Liver (tissue), 8 donors: ENCODE measurements at regions not wholly inside any gene's neighbourhood (a gene's known extent, or its start where the extent isn't known, plus 50 kb on each side); places are given as distances from the start of the nearest gene placed in this dataset.

Source experiments
- DNase-seq: peaks from one replicate; pipeline ENCODE4 v3.0.0-alpha.2; 2017; ENCODE audit warnings: low spot score
- H3K27ac ChIP-seq, 2 donors: one replicate each; pipeline ENCODE4 v1.7.0; 2013; ENCODE audit warnings: inconsistent platforms in 2 of 2, low read length in 2 of 2, control low read depth in 1 of 2, low read depth in 1 of 2, mild to moderate bottlenecking in 1 of 2
- H3K27me3 ChIP-seq, 4 donors: one replicate each; pipeline versions ENCODE4 v1.6.1 to v1.7.0; 2013; ENCODE audit warnings: low read length in 3 of 4, inconsistent platforms in 1 of 4, mild to moderate bottlenecking in 1 of 4, moderate library complexity in 1 of 4; ENCODE audit not compliant: control insufficient read depth in 4 of 4, insufficient read depth in 4 of 4
- H3K36me3 ChIP-seq, 4 donors: one replicate each; pipeline versions ENCODE4 v1.6.1 to v1.7.0; 2013; ENCODE audit warnings: low read length in 3 of 4, mild to moderate bottlenecking in 3 of 4, low read depth in 1 of 4, moderate library complexity in 1 of 4; ENCODE audit not compliant: control insufficient read depth in 4 of 4, insufficient read depth in 3 of 4
- H3K4me1 ChIP-seq, 4 donors: one replicate each; pipeline versions ENCODE4 v1.6.1 to v1.7.0; 2013; ENCODE audit warnings: low read length in 3 of 4, mild to moderate bottlenecking in 3 of 4, moderate library complexity in 1 of 4; ENCODE audit not compliant: control insufficient read depth in 4 of 4, insufficient read depth in 4 of 4
- H3K4me3 ChIP-seq, 3 donors: one replicate each; pipeline versions ENCODE4 v1.6.1 to v1.7.0; 2013; ENCODE audit warnings: low read length in 3 of 3, control low read depth in 1 of 3, low read depth in 1 of 3, mild to moderate bottlenecking in 1 of 3
- H3K9ac ChIP-seq, 2 donors: one replicate each; pipeline ENCODE4 v1.7.0; 2013; ENCODE audit warnings: low read length in 2 of 2, mild to moderate bottlenecking in 2 of 2, moderate library complexity in 2 of 2, control low read depth in 1 of 2, low read depth in 1 of 2
- H3K9me3 ChIP-seq, 4 donors: one replicate each; pipeline versions ENCODE4 v1.6.1 to v1.7.0; 2013; ENCODE audit warnings: low read length in 3 of 4; ENCODE audit not compliant: control insufficient read depth in 4 of 4
- ATF3 ChIP-seq: IDR thresholded peaks from 2 replicates; pipeline ENCODE4 v1.6.1; 2016; ENCODE audit warnings: antibody characterized with exemption
- EGR1 ChIP-seq, 2 donors: IDR thresholded peaks; 2 replicates each; pipeline ENCODE4 v1.6.1; 2016 to 2018; ENCODE audit warnings: antibody characterized with exemption in 2 of 2, low read depth in 2 of 2
- FOXA1 ChIP-seq: IDR thresholded peaks from 2 replicates; pipeline ENCODE4 v1.6.1; 2016; ENCODE audit warnings: antibody characterized with exemption
- FOXA2 ChIP-seq: IDR thresholded peaks from 2 replicates; pipeline ENCODE4 v1.6.1; 2016; ENCODE audit warnings: antibody characterized with exemption
- GABPA ChIP-seq, 2 donors: IDR thresholded peaks in 1 of 2; conservative IDR thresholded peaks in 1 of 2; 2 replicates each; pipeline ENCODE4 v1.6.1; 2016; ENCODE audit warnings: antibody characterized with exemption in 2 of 2, mild to moderate bottlenecking in 1 of 2, moderate library complexity in 1 of 2
- HNF4G ChIP-seq: IDR thresholded peaks from 2 replicates; pipeline ENCODE4 v1.6.1; 2016; ENCODE audit warnings: antibody characterized with exemption
- NR2F2 ChIP-seq: IDR thresholded peaks from 2 replicates; pipeline ENCODE4 v1.6.1; 2016; ENCODE audit warnings: antibody characterized with exemption
- RAD21 ChIP-seq, 2 donors: IDR thresholded peaks; 2 replicates each; pipeline ENCODE4 v1.6.1; 2016; ENCODE audit warnings: antibody characterized with exemption in 2 of 2, mild to moderate bottlenecking in 2 of 2
- REST ChIP-seq: IDR thresholded peaks from 2 replicates; pipeline ENCODE4 v1.6.1; 2016; ENCODE audit warnings: antibody characterized with exemption, mild to moderate bottlenecking
- ZBTB33 ChIP-seq: IDR thresholded peaks from 2 replicates; pipeline ENCODE4 v1.6.1; 2016; ENCODE audit warnings: antibody characterized with exemption
- WGBS: extraction: QIAGEN DNeasy Blood & Tissue Kit; methylation state at CpG from one replicate; pipeline ENCODE4 v1.1.7; 2013; 5-methylcytosine and 5-hydroxymethylcytosine counted together
- TF ChIP-seq, protein P1 (sequence below): fragments of 150-350 bp; IDR thresholded peaks from 2 replicates; pipeline ENCODE4 v1.5.1; 2017; ENCODE audit warnings: improper control_type of control experiment, low read depth, low read length; ENCODE audit not compliant: missing input control
- TF ChIP-seq, protein P2 (sequence below): IDR thresholded peaks from 2 replicates; pipeline ENCODE4 v1.6.1; 2016; ENCODE audit warnings: antibody characterized with exemption
- donor health status: healthy.
- donor health status: healthy.
- donor health status: healthy.
- donor health status: healthy.
- donor health status: healthy.

GRCh38 chr12:28988325-28988704 lies 160.8 kb upstream of the FAR2 start:
- no peak overlapping the region for H3K27ac ChIP-seq
- H3K4me3 ChIP-seq = no peak overlapping the region
- H3K36me3 ChIP-seq = no peaks in the 10 kb centered on the region
- H3K27me3 ChIP-seq = no peaks in the 10 kb centered on the region
- DNase-seq = no peak
- no peak overlapping the region for H3K9ac ChIP-seq
- 60% methylated on average over 2 of the region's 2 CpGs for WGBS
- no peak for TF ChIP-seq GABPA (IDR thresholded peaks at IDR 0.05 in 1 of 2, conservative IDR thresholded peaks at IDR 0.05 in 1 of 2)
- TF ChIP-seq, protein P1, sequence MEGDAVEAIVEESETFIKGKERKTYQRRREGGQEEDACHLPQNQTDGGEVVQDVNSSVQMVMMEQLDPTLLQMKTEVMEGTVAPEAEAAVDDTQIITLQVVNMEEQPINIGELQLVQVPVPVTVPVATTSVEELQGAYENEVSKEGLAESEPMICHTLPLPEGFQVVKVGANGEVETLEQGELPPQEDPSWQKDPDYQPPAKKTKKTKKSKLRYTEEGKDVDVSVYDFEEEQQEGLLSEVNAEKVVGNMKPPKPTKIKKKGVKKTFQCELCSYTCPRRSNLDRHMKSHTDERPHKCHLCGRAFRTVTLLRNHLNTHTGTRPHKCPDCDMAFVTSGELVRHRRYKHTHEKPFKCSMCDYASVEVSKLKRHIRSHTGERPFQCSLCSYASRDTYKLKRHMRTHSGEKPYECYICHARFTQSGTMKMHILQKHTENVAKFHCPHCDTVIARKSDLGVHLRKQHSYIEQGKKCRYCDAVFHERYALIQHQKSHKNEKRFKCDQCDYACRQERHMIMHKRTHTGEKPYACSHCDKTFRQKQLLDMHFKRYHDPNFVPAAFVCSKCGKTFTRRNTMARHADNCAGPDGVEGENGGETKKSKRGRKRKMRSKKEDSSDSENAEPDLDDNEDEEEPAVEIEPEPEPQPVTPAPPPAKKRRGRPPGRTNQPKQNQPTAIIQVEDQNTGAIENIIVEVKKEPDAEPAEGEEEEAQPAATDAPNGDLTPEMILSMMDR = no peak
- H3K9me3 ChIP-seq = no peaks in the 10 kb centered on the region
- peaks cover 0 to 9% (median 3%) of the 10 kb centered on the region in 4 donors for H3K4me1 ChIP-seq

GRCh38 chr12:28991626-28992025 lies 157.5 kb upstream of the FAR2 start:
- no peak overlapping the region for H3K4me3 ChIP-seq
- H3K9ac ChIP-seq = no peak overlapping the region
- H3K27me3 ChIP-seq = no peaks in the 10 kb centered on the region
- TF ChIP-seq RAD21 (IDR thresholded peaks at IDR 0.05) = no peak
- no peak for TF ChIP-seq FOXA1
- TF ChIP-seq EGR1 (IDR thresholded peaks at IDR 0.05; ENCODE audit: low read depth in 2 of 2) = no peak
- no peak for TF ChIP-seq NR2F2
- no peak for TF ChIP-seq GABPA (IDR thresholded peaks at IDR 0.05 in 1 of 2, conservative IDR thresholded peaks at IDR 0.05 in 1 of 2)
- no peak for TF ChIP-seq ZBTB33
- no peak for TF ChIP-seq FOXA2
- TF ChIP-seq REST = no peak
- no peak for TF ChIP-seq HNF4G
- TF ChIP-seq, protein P2, sequence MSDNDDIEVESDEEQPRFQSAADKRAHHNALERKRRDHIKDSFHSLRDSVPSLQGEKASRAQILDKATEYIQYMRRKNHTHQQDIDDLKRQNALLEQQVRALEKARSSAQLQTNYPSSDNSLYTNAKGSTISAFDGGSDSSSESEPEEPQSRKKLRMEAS = no peak
- TF ChIP-seq ATF3 = no peak
- no peak overlapping the region for H3K27ac ChIP-seq
- peaks cover 0 to 9% (median 3%) of the 10 kb centered on the region in 4 donors for H3K4me1 ChIP-seq
- DNase-seq = no peak
- WGBS = 90% methylated on average over 2 of the region's 2 CpGs
- H3K36me3 ChIP-seq = no peaks in the 10 kb centered on the region
- no peaks in the 10 kb centered on the region for H3K9me3 ChIP-seq
